ENCODE measurements at regions not wholly inside any gene's neighbourhood (a gene's known extent, or its start where the extent isn't known, plus 50 kb on each side); places are given as distances from the start of the nearest gene placed in this dataset.
A peak's percentile ranks its signal among the peaks of the same experiment; 100 is the strongest.
"Not testable (repeated sequence)": the region's sequence is repeated elsewhere in the genome, so short reads cannot be mapped to it uniquely, and the experiment has no call there.

- no peak overlapping the region for H3K4me3 ChIP-seq (ENCODE audit: control insufficient read depth, low read depth, low read length)
- DNase-seq (ENCODE audit: low read depth), result no peak
- TF ChIP-seq CTCF (IDR thresholded peaks at IDR 0.05; ENCODE audit: control insufficient read depth, insufficient read depth, low read depth, low read length, missing control alignments), result no peak
These were observed 171.8 kb upstream of the PWP1 start for GRCh38 chr12:107513636-107514400.

- H3K4me3 ChIP-seq (ENCODE audit: control insufficient read depth, low read depth, low read length), result no peak overlapping the region
- DNase-seq (ENCODE audit: low read depth), result peak; percentile 31
- no peak for TF ChIP-seq CTCF (IDR thresholded peaks at IDR 0.05; ENCODE audit: control insufficient read depth, insufficient read depth, low read depth, low read length, missing control alignments)
These were observed 170.6 kb upstream of the PWP1 start for GRCh38 chr12:107514887-107515445.

- H3K4me3 ChIP-seq (ENCODE audit: control insufficient read depth, low read depth, low read length), result no peak overlapping the region
- TF ChIP-seq CTCF (IDR thresholded peaks at IDR 0.05; ENCODE audit: control insufficient read depth, insufficient read depth, low read depth, low read length, missing control alignments), result no peak
- peak; percentile 68 for DNase-seq (ENCODE audit: low read depth)
These were observed 170.1 kb upstream of the PWP1 start for GRCh38 chr12:107515446-107515958.

GRCh38 chr12:107517816-107518215 is 167.8 kb upstream of the PWP1 start:
- DNase-seq (ENCODE audit: low read depth); H3K4me3 ChIP-seq (ENCODE audit: control insufficient read depth, low read depth, low read length): not testable (repeated sequence)

- DNase-seq (ENCODE audit: low read depth), result no peak
- no peak overlapping the region for H3K4me3 ChIP-seq (ENCODE audit: control insufficient read depth, low read depth, low read length)
- TF ChIP-seq CTCF (IDR thresholded peaks at IDR 0.05; ENCODE audit: control insufficient read depth, insufficient read depth, low read depth, low read length, missing control alignments), result no peak
These were observed 166.7 kb upstream of the PWP1 start for GRCh38 chr12:107518868-107519267.

GRCh38 chr12:107519906-107520859 is 165.4 kb upstream of the PWP1 start:
- TF ChIP-seq CTCF (IDR thresholded peaks at IDR 0.05; ENCODE audit: control insufficient read depth, insufficient read depth, low read depth, low read length, missing control alignments), result no peak
- H3K4me3 ChIP-seq (ENCODE audit: control insufficient read depth, low read depth, low read length), result no peak overlapping the region
- DNase-seq (ENCODE audit: low read depth), result no peak

All from AG09309 (cell line).